H54 (cell line): ENCODE measurements at regions not wholly inside any gene's neighbourhood (a gene's known extent, or its start where the extent isn't known, plus 50 kb on each side); places are given as distances from the start of the nearest gene placed in this dataset.
"Not testable (repeated sequence)": the region's sequence is repeated elsewhere in the genome, so short reads cannot be mapped to it uniquely, and the experiment has no call there.

ENCODE experiments used
- DNase-seq: peaks from one replicate; pipeline ENCODE4 v3.0.0; 2011; ENCODE audit warnings: low spot score, mixed read lengths; ENCODE audit not compliant: insufficient read length
- FAIRE-seq: peaks from 3 replicates; lab custom pipeline; 2011; peaks lifted over from hg19 to GRCh38; lab: Jason Lieb, UNC
- POLR2A ChIP-seq: IDR thresholded peaks from 2 replicates; pipeline ENCODE4 v1.6.1; 2011; ENCODE audit warnings: low read depth, mild to moderate bottlenecking, low read length

- FAIRE-seq (no peak), DNase-seq (no peak)
These were observed 507.6 kb downstream of the SUCLG1 start for GRCh38 chr2:83951378-83951947.

GRCh38 chr2:83949361-83949760 is 509.7 kb downstream of the SUCLG1 start:
- DNase-seq: no peak
- FAIRE-seq: no peak
- TF ChIP-seq POLR2A: no peak

More at GRCh38 chr2:83951378-83951947, 507.6 kb downstream of the SUCLG1 start:
- no peak for TF ChIP-seq POLR2A

GRCh38 chr2:83944191-83944590 is 514.9 kb downstream of the SUCLG1 start:
- no peak for TF ChIP-seq POLR2A
- FAIRE-seq (no peak), DNase-seq (no peak)

GRCh38 chr2:83943265-83943664 is 515.8 kb downstream of the SUCLG1 start:
- no peak for FAIRE-seq

GRCh38 chr2:83941886-83942285 is 517.2 kb downstream of the SUCLG1 start:
- DNase-seq (no peak), FAIRE-seq (no peak)
- TF ChIP-seq POLR2A: no peak

More at GRCh38 chr2:83943265-83943664, 515.8 kb downstream of the SUCLG1 start:
- TF ChIP-seq POLR2A: no peak
- no peak for DNase-seq

- no peak for TF ChIP-seq POLR2A
- FAIRE-seq (no peak), DNase-seq (no peak)
These were observed 525.3 kb downstream of the SUCLG1 start for GRCh38 chr2:83933749-83934148.

- no peak for TF ChIP-seq POLR2A
- FAIRE-seq (no peak), DNase-seq (no peak)
These were observed 535.5 kb downstream of the SUCLG1 start for GRCh38 chr2:83923531-83923930.

GRCh38 chr2:83916559-83916958 is 542.5 kb downstream of the SUCLG1 start:
- DNase-seq (no peak), FAIRE-seq (no peak)
- TF ChIP-seq POLR2A: no peak

- DNase-seq (no peak), FAIRE-seq (no peak)
- no peak for TF ChIP-seq POLR2A
These were observed 543.7 kb downstream of the SUCLG1 start for GRCh38 chr2:83915381-83915780.

GRCh38 chr2:83908750-83909149 is 550.3 kb downstream of the SUCLG1 start:
- FAIRE-seq (no peak), DNase-seq (no peak)
- no peak for TF ChIP-seq POLR2A

GRCh38 chr2:83901317-83901716 is 557.8 kb downstream of the SUCLG1 start:
- no peak for TF ChIP-seq POLR2A
- DNase-seq (no peak), FAIRE-seq (peak; percentile 83)

- peak; percentile 11 for DNase-seq
- no peak for TF ChIP-seq POLR2A
- peak; percentile 94 for FAIRE-seq
These were observed 558.2 kb downstream of the SUCLG1 start for GRCh38 chr2:83900862-83901261.

- no peak for TF ChIP-seq POLR2A
- FAIRE-seq: no peak
- no peak for DNase-seq
These were observed 559.8 kb downstream of the SUCLG1 start for GRCh38 chr2:83899271-83899670.

GRCh38 chr2:83894976-83895375 is 564.1 kb downstream of the SUCLG1 start:
- TF ChIP-seq POLR2A: no peak
- no peak for FAIRE-seq
- no peak for DNase-seq

- DNase-seq (no peak), FAIRE-seq (no peak)
- TF ChIP-seq POLR2A: no peak
These were observed 571.3 kb downstream of the SUCLG1 start for GRCh38 chr2:83887757-83888156.

GRCh38 chr2:83879127-83879526 is 580.0 kb downstream of the SUCLG1 start:
- DNase-seq: no peak
- TF ChIP-seq POLR2A: no peak
- FAIRE-seq: no peak

- FAIRE-seq, DNase-seq: not testable (repeated sequence)
These were observed 581.8 kb downstream of the SUCLG1 start for GRCh38 chr2:83877261-83877660.
